Smooth muscle cell (in vitro differentiated cells): ENCODE measurements at regions not wholly inside any gene's neighbourhood (a gene's known extent, or its start where the extent isn't known, plus 50 kb on each side); places are given as distances from the start of the nearest gene placed in this dataset.

Source experiments
- DNase-seq: peaks from one replicate; lab custom pipeline; 2025; ENCODE audit not compliant: unreplicated experiment; lab: John Stamatoyannopoulos, UW
- H2AFZ ChIP-seq: fragments of 200-600 bp; sonication (generic); 2 replicates; pipeline ENCODE4 v1.6.0; 2016; ENCODE audit warnings: antibody characterized with exemption, low read depth, mild to moderate bottlenecking
- H3F3A ChIP-seq: fragments of 200-600 bp; sonication (generic); 2 replicates; pipeline ENCODE4 v1.6.0; 2017; ENCODE audit warnings: antibody characterized with exemption, low read depth
- H3K27ac ChIP-seq: fragments of 200-600 bp; sonication (generic); 2 replicates; pipeline ENCODE4 v1.5.1; 2016; ENCODE audit warnings: low read depth, mild to moderate bottlenecking
- H3K27me3 ChIP-seq: fragments of 200-600 bp; sonication (generic); 2 replicates; pipeline ENCODE4 v1.6.1; 2016; ENCODE audit warnings: low read depth, mild to moderate bottlenecking
- H3K36me3 ChIP-seq: fragments of 200-600 bp; sonication (generic); 2 replicates; pipeline ENCODE4 v1.5.1; 2016; ENCODE audit warnings: low read depth
- H3K4me1 ChIP-seq: fragments of 200-600 bp; sonication (generic); 2 replicates; pipeline ENCODE4 v1.5.1; 2016; ENCODE audit warnings: low read depth
- H3K4me2 ChIP-seq: fragments of 200-600 bp; sonication (generic); 2 replicates; pipeline ENCODE4 v1.6.0; 2016; ENCODE audit warnings: mild to moderate bottlenecking
- H3K4me3 ChIP-seq: fragments of 200-600 bp; sonication (generic); 2 replicates; pipeline ENCODE4 v1.5.1; 2016; ENCODE audit warnings: mild to moderate bottlenecking
- H3K79me2 ChIP-seq: fragments of 200-600 bp; sonication (generic); 2 replicates; pipeline ENCODE4 v1.6.0; 2016; ENCODE audit warnings: low read depth, mild to moderate bottlenecking
- H3K9ac ChIP-seq: fragments of 200-600 bp; sonication (generic); 2 replicates; pipeline ENCODE4 v1.6.0; 2016; ENCODE audit warnings: low read depth
- H3K9me3 ChIP-seq: fragments of 200-600 bp; sonication (generic); replicated peaks from 2 replicates; pipeline ENCODE4 v1.5.1; 2016; ENCODE audit warnings: low read depth
- H4K20me1 ChIP-seq: fragments of 200-600 bp; sonication (generic); 2 replicates; pipeline ENCODE4 v1.6.0; 2016; ENCODE audit warnings: low read depth
- CTCF ChIP-seq: fragments of 200-600 bp; sonication (generic); IDR thresholded peaks from 2 replicates; pipeline ENCODE4 v1.5.1; 2017; ENCODE audit warnings: borderline replicate concordance, mild to moderate bottlenecking, antibody characterized with exemption; ENCODE audit not compliant: insufficient read depth, poor library complexity, severe bottlenecking
- WGBS: methylation state at CpG from one replicate; pipeline ENCODE4 v1.1.7; 2016; ENCODE audit warnings: low lambda C conversion rate; 5-methylcytosine and 5-hydroxymethylcytosine counted together

- Histone ChIP-seq H3F3A (no peaks in the 10 kb centered on the region), H3K27ac (no peak overlapping the region), H3K4me3 (no peak overlapping the region), H3K9ac (no peak overlapping the region), H3K27me3 (no peaks in the 10 kb centered on the region), H4K20me1 (no peaks in the 10 kb centered on the region), H3K79me2 (no peaks in the 10 kb centered on the region), H3K9me3 (no peaks in the 10 kb centered on the region), H3K36me3 (no peaks in the 10 kb centered on the region), H2AFZ (no peak overlapping the region), H3K4me1 (no peaks in the 10 kb centered on the region), H3K4me2 (no peak overlapping the region)
- TF ChIP-seq CTCF: no peak
- 82% methylated on average over 2 of the region's 2 CpGs for whole genome bisulfite sequencing
- no peak for DNase-seq
These were observed 210.2 kb upstream of the TRPM3 start for GRCh38 chr9:71331603-71332002.

GRCh38 chr9:71329873-71330272, 208.5 kb upstream of the TRPM3 start:
- no peak overlapping the region for H2AFZ ChIP-seq
- WGBS: 92% methylated on average over 3 of the region's 3 CpGs
- no peak overlapping the region for H3K4me3 ChIP-seq
- H3K4me1 ChIP-seq: no peaks in the 10 kb centered on the region
- H3K79me2 ChIP-seq: no peaks in the 10 kb centered on the region
- no peak for DNase-seq
- no peak overlapping the region for H3K9ac ChIP-seq
- no peak for TF ChIP-seq CTCF
- H4K20me1 ChIP-seq: no peaks in the 10 kb centered on the region
- no peaks in the 10 kb centered on the region for H3K9me3 ChIP-seq
- no peaks in the 10 kb centered on the region for H3K27me3 ChIP-seq
- H3K4me2 ChIP-seq: no peak overlapping the region
- no peaks in the 10 kb centered on the region for H3K36me3 ChIP-seq
- no peak overlapping the region for H3K27ac ChIP-seq
- no peaks in the 10 kb centered on the region for H3F3A ChIP-seq

GRCh38 chr9:71326360-71326759, 204.9 kb upstream of the TRPM3 start:
- no peak for DNase-seq
- Histone ChIP-seq H3K4me2 (no peak overlapping the region), H3F3A (no peaks in the 10 kb centered on the region), H3K9me3 (no peaks in the 10 kb centered on the region), H3K27me3 (no peaks in the 10 kb centered on the region), H3K27ac (no peak overlapping the region), H2AFZ (no peak overlapping the region), H4K20me1 (no peaks in the 10 kb centered on the region), H3K36me3 (no peaks in the 10 kb centered on the region), H3K9ac (no peak overlapping the region), H3K4me1 (no peaks in the 10 kb centered on the region), H3K79me2 (no peaks in the 10 kb centered on the region), H3K4me3 (no peak overlapping the region)
- WGBS: 85% methylated on average over 1 of the region's 1 CpG
- no peak for TF ChIP-seq CTCF

GRCh38 chr9:71323357-71323756, 201.9 kb upstream of the TRPM3 start:
- no peak for DNase-seq
- Histone ChIP-seq H3K9me3 (no peaks in the 10 kb centered on the region), H3K36me3 (no peaks in the 10 kb centered on the region), H3K4me3 (no peak overlapping the region), H3K4me1 (no peaks in the 10 kb centered on the region), H3K4me2 (no peak overlapping the region), H2AFZ (no peak overlapping the region), H4K20me1 (no peaks in the 10 kb centered on the region), H3F3A (no peaks in the 10 kb centered on the region), H3K79me2 (no peaks in the 10 kb centered on the region), H3K9ac (no peak overlapping the region), H3K27ac (no peak overlapping the region), H3K27me3 (no peaks in the 10 kb centered on the region)
- TF ChIP-seq CTCF: no peak
- 94% methylated on average over 3 of the region's 3 CpGs for WGBS
